ENCODE measurements at regions not wholly inside any gene's neighbourhood (a gene's known extent, or its start where the extent isn't known, plus 50 kb on each side); places are given as distances from the start of the nearest gene placed in this dataset.

- no peak for DNase-seq (ENCODE audit: low read depth)
- no peak for TF ChIP-seq CTCF (IDR thresholded peaks at IDR 0.05; ENCODE audit: insufficient read depth, low read depth, low read length, missing control alignments)
- no peak overlapping the region for H3K4me3 ChIP-seq (ENCODE audit: low read depth, low read length)
Measured at GRCh38 chr18:51461956-51462355, 264.5 kb upstream of the MEX3C start.

GRCh38 chr18:51463483-51464136 lies 266.1 kb upstream of the MEX3C start:
- H3K4me3 ChIP-seq (ENCODE audit: low read depth, low read length): no peak overlapping the region
- no peak for TF ChIP-seq CTCF (IDR thresholded peaks at IDR 0.05; ENCODE audit: insufficient read depth, low read depth, low read length, missing control alignments)
- DNase-seq (ENCODE audit: low read depth): no peak

- H3K4me3 ChIP-seq (ENCODE audit: low read depth, low read length): no peak overlapping the region
- DNase-seq (ENCODE audit: low read depth): no peak
- no peak for TF ChIP-seq CTCF (IDR thresholded peaks at IDR 0.05; ENCODE audit: insufficient read depth, low read depth, low read length, missing control alignments)
Measured at GRCh38 chr18:51478908-51479307, 281.4 kb upstream of the MEX3C start.

- TF ChIP-seq CTCF (IDR thresholded peaks at IDR 0.05; ENCODE audit: insufficient read depth, low read depth, low read length, missing control alignments): no peak
- DNase-seq (ENCODE audit: low read depth): no peak
- no peak overlapping the region for H3K4me3 ChIP-seq (ENCODE audit: low read depth, low read length)
Measured at GRCh38 chr18:51479736-51480135, 282.3 kb upstream of the MEX3C start.

GRCh38 chr18:51480407-51481261 lies 283.2 kb upstream of the MEX3C start:
- no peak overlapping the region for H3K4me3 ChIP-seq (ENCODE audit: low read depth, low read length)
- DNase-seq (ENCODE audit: low read depth): no peak
- TF ChIP-seq CTCF (IDR thresholded peaks at IDR 0.05; ENCODE audit: insufficient read depth, low read depth, low read length, missing control alignments): no peak

GRCh38 chr18:51486735-51487366 lies 289.4 kb upstream of the MEX3C start:
- no peak for DNase-seq (ENCODE audit: low read depth)
- TF ChIP-seq CTCF (IDR thresholded peaks at IDR 0.05; ENCODE audit: insufficient read depth, low read depth, low read length, missing control alignments): no peak
- no peak overlapping the region for H3K4me3 ChIP-seq (ENCODE audit: low read depth, low read length)

All from GM12865 (cell line).